ENCODE measurements at regions not wholly inside any gene's neighbourhood (a gene's known extent, or its start where the extent isn't known, plus 50 kb on each side); places are given as distances from the start of the nearest gene placed in this dataset.

- TF ChIP-seq, protein P1, sequence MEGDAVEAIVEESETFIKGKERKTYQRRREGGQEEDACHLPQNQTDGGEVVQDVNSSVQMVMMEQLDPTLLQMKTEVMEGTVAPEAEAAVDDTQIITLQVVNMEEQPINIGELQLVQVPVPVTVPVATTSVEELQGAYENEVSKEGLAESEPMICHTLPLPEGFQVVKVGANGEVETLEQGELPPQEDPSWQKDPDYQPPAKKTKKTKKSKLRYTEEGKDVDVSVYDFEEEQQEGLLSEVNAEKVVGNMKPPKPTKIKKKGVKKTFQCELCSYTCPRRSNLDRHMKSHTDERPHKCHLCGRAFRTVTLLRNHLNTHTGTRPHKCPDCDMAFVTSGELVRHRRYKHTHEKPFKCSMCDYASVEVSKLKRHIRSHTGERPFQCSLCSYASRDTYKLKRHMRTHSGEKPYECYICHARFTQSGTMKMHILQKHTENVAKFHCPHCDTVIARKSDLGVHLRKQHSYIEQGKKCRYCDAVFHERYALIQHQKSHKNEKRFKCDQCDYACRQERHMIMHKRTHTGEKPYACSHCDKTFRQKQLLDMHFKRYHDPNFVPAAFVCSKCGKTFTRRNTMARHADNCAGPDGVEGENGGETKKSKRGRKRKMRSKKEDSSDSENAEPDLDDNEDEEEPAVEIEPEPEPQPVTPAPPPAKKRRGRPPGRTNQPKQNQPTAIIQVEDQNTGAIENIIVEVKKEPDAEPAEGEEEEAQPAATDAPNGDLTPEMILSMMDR (IDR thresholded peaks at IDR 0.05) = no peak
- TF ChIP-seq POLR2A (IDR thresholded peaks at IDR 0.05; ENCODE audit: low read depth) (no peak), POLR2AphosphoS5 (IDR thresholded peaks at IDR 0.05) (no peak), EP300 (IDR thresholded peaks at IDR 0.05) (no peak)
These were observed 630.7 kb upstream of the AUTS2 start for GRCh38 chr7:68967598-68967997.

Data from esophagus muscularis mucosa (tissue), 4 donors.